BJ (cell line): ENCODE measurements at regions not wholly inside any gene's neighbourhood (a gene's known extent, or its start where the extent isn't known, plus 50 kb on each side); places are given as distances from the start of the nearest gene placed in this dataset.

Experiments used
- CTCF ChIA-PET: fragments of 350-600 bp; formaldehyde crosslinking; extraction: SDS; loops from one replicate; lab custom pipeline; 2021; ENCODE audit warnings: antibody characterized with exemption, inconsistent platforms; lab: Yijun Ruan, JAX
- POLR2A ChIA-PET: fragments of 300-600 bp; sonication (Branson Sonifier 250); formaldehyde crosslinking; extraction: SDS; loops from one replicate; lab custom pipeline; 2021; ENCODE audit warnings: antibody characterized with exemption; lab: Charles Lee
- DNase-seq: peaks from one replicate; pipeline ENCODE4 v3.0.0-alpha.2; 2011; ENCODE audit warnings: low read depth
- H3K27me3 ChIP-seq: 2 replicates; pipeline ENCODE4 v1.6.0; 2011; ENCODE audit warnings: low read length; ENCODE audit not compliant: control insufficient read depth, insufficient read depth
- H3K36me3 ChIP-seq: 2 replicates; pipeline ENCODE4 v1.5.1; 2011; ENCODE audit warnings: low read length; ENCODE audit not compliant: control insufficient read depth, insufficient read depth
- H3K4me3 ChIP-seq: 2 replicates; pipeline ENCODE4 v1.5.1; 2011; ENCODE audit warnings: low read depth, mild to moderate bottlenecking, control low read depth, low read length
- CTCF ChIP-seq: IDR thresholded peaks from 2 replicates; pipeline ENCODE4 v1.5.1; 2011; ENCODE audit warnings: low read depth, mild to moderate bottlenecking, control low read depth, inconsistent platforms, low read length, moderate library complexity; ENCODE audit not compliant: insufficient read depth

GRCh38 chr7:18145160-18145559 is 117.5 kb upstream of the PRPS1L1 start:
- ChIA-PET CTCF (no interaction called here), POLR2A (no interaction called here)
- DNase-seq, result no peak
- TF ChIP-seq CTCF, result no peak
- no peaks in the 10 kb centered on the region for H3K27me3 ChIP-seq
- H3K4me3 ChIP-seq, result no peak overlapping the region
- no peaks in the 10 kb centered on the region for H3K36me3 ChIP-seq

GRCh38 chr7:18151422-18151821 is 123.8 kb upstream of the PRPS1L1 start:
- CTCF ChIA-PET, result interaction anchor here (1.1 to 2.2 kb wide), 2 partner anchors 11 to 381 kb away, joined by 4 to 6 read pairs; no protein-coding TSS in a partner anchor
- Histone ChIP-seq H3K36me3 (no peaks in the 10 kb centered on the region), H3K4me3 (no peak overlapping the region), H3K27me3 (no peaks in the 10 kb centered on the region)
- DNase-seq, result no peak
- POLR2A ChIA-PET, result no interaction called here
- TF ChIP-seq CTCF, result peak; percentile 16; the same call in 1 of the 2 replicates

GRCh38 chr7:18153183-18153748 is 125.6 kb upstream of the PRPS1L1 start:
- Histone ChIP-seq H3K36me3 (no peaks in the 10 kb centered on the region), H3K4me3 (no peak overlapping the region), H3K27me3 (no peaks in the 10 kb centered on the region)
- no peak for DNase-seq
- no peak for TF ChIP-seq CTCF
- CTCF ChIA-PET, result no interaction called here
- POLR2A ChIA-PET, result no interaction called here

- Histone ChIP-seq H3K36me3 (no peaks in the 10 kb centered on the region), H3K4me3 (no peak overlapping the region), H3K27me3 (no peaks in the 10 kb centered on the region)
- ChIA-PET CTCF (no interaction called here), POLR2A (no interaction called here)
- TF ChIP-seq CTCF, result no peak
- no peak for DNase-seq
Observed at GRCh38 chr7:18154726-18155125, 127.1 kb upstream of the PRPS1L1 start.

- POLR2A ChIA-PET, result no interaction called here
- Histone ChIP-seq H3K4me3 (no peak overlapping the region), H3K36me3 (no peaks in the 10 kb centered on the region), H3K27me3 (no peaks in the 10 kb centered on the region)
- TF ChIP-seq CTCF, result no peak
- no peak for DNase-seq
- CTCF ChIA-PET, result no interaction called here
Observed at GRCh38 chr7:18157233-18157632, 129.6 kb upstream of the PRPS1L1 start.
